GM23338 (cell line): ENCODE measurements at regions not wholly inside any gene's neighbourhood (a gene's known extent, or its start where the extent isn't known, plus 50 kb on each side); places are given as distances from the start of the nearest gene placed in this dataset.

ENCODE experiments used
- ATAC-seq: fragments of 200-7000 bp; cut with Tn5 transposase; 3 replicates; pipeline ENCODE4 v1.9.1; 2020
- DNase-seq: peaks from one replicate; pipeline ENCODE4 v3.0.0-alpha.2; 2015; ENCODE audit warnings: low spot score
- H2AFZ ChIP-seq: fragments of 200-600 bp; sonication (generic); 2 replicates; pipeline ENCODE4 v1.8.0; 2016; ENCODE audit warnings: antibody characterized with exemption, mild to moderate bottlenecking, moderate library complexity
- H3F3A ChIP-seq: fragments of 200-600 bp; sonication (generic); replicated peaks from 2 replicates; pipeline ENCODE4 v1.8.0; 2017; ENCODE audit warnings: antibody characterized with exemption, mixed run types, low read depth
- H3K27ac ChIP-seq: fragments of 200-600 bp; sonication (generic); 2 replicates; pipeline ENCODE4 v1.6.1; 2016; ENCODE audit warnings: low read depth
- H3K27me3 ChIP-seq: fragments of 200-600 bp; sonication (generic); 2 replicates; pipeline ENCODE4 v1.8.0; 2016; ENCODE audit warnings: mild to moderate bottlenecking, mixed run types, moderate library complexity; ENCODE audit not compliant: insufficient read depth
- H3K36me3 ChIP-seq: fragments of 200-600 bp; sonication (generic); 2 replicates; pipeline ENCODE4 v1.8.0; 2016; ENCODE audit warnings: mild to moderate bottlenecking; ENCODE audit not compliant: insufficient read depth
- H3K4me1 ChIP-seq: fragments of 200-600 bp; sonication (generic); 2 replicates; pipeline ENCODE4 v1.8.0; 2016; ENCODE audit warnings: mild to moderate bottlenecking, moderate library complexity; ENCODE audit not compliant: insufficient read depth
- H3K4me2 ChIP-seq: fragments of 200-600 bp; sonication (generic); 2 replicates; pipeline ENCODE4 v1.7.1; 2017; ENCODE audit warnings: mixed run types
- H3K4me3 ChIP-seq: fragments of 200-600 bp; sonication (generic); 2 replicates; pipeline ENCODE4 v1.6.1; 2016; ENCODE audit warnings: mixed run types
- H3K79me2 ChIP-seq: fragments of 200-600 bp; sonication (generic); replicated peaks from 2 replicates; pipeline ENCODE4 v1.8.0; 2017; ENCODE audit warnings: mild to moderate bottlenecking; ENCODE audit not compliant: insufficient read depth
- H3K9me2 ChIP-seq: fragments of 200-600 bp; sonication (generic); 2 replicates; pipeline ENCODE4 v1.8.0; 2017; ENCODE audit not compliant: insufficient read depth
- H4K20me1 ChIP-seq: fragments of 200-600 bp; sonication (generic); replicated peaks from 2 replicates; pipeline ENCODE4 v1.8.0; 2017; ENCODE audit warnings: mild to moderate bottlenecking; ENCODE audit not compliant: insufficient read depth
- H3K27ac Mint-ChIP-seq: 2 replicates; pipeline ENCODE4 v1.8.0; 2020; ENCODE audit warnings: inconsistent platforms, mild to moderate bottlenecking, moderate library complexity, mixed read lengths
- H3K27me3 Mint-ChIP-seq: 3 replicates; pipeline ENCODE4 v1.8.0; 2022; ENCODE audit warnings: low read depth, mild to moderate bottlenecking, moderate library complexity, mixed read lengths, inconsistent platforms; ENCODE audit not compliant: insufficient read depth, poor library complexity
- H3K36me3 Mint-ChIP-seq: 3 replicates; pipeline ENCODE4 v1.8.0; 2021; ENCODE audit warnings: low read depth, mild to moderate bottlenecking, inconsistent platforms, moderate library complexity, mixed read lengths
- H3K4me1 Mint-ChIP-seq: 3 replicates; pipeline ENCODE4 v1.8.0; 2020; ENCODE audit warnings: mild to moderate bottlenecking, inconsistent platforms, mixed read lengths
- H3K4me3 Mint-ChIP-seq: 3 replicates; pipeline ENCODE4 v1.8.0; 2021; ENCODE audit warnings: moderate library complexity, mild to moderate bottlenecking, inconsistent platforms, mixed read lengths
- H3K9me3 Mint-ChIP-seq: 3 replicates; pipeline ENCODE4 v1.8.0; 2020; ENCODE audit warnings: moderate library complexity, mild to moderate bottlenecking, inconsistent platforms, mixed read lengths
- CREB1 ChIP-seq: fragments of 250-450 bp; sonication (Bioruptor Pico); IDR thresholded peaks from 2 replicates; pipeline ENCODE4 v1.5.0; 2020; ENCODE audit warnings: low read depth, mild to moderate bottlenecking, moderate library complexity
- CTCF ChIP-seq, 2 experiments: fragments of 200-600 bp in 1 of 2; sonication (generic) in 1 of 2; conservative IDR thresholded peaks; 2 replicates each; pipeline versions ENCODE4 v1.5.1 to v1.6.1; 2016 to 2017; ENCODE audit warnings: antibody characterized with exemption in 2 of 2, low read depth in 2 of 2, mild to moderate bottlenecking in 2 of 2, moderate library complexity in 1 of 2
- EZH2 ChIP-seq: fragments of 200-600 bp; sonication (generic); IDR thresholded peaks from one replicate; pipeline ENCODE4 v1.8.0; 2017; ENCODE audit warnings: antibody characterized with exemption, mild to moderate bottlenecking, low read depth; ENCODE audit not compliant: unreplicated experiment
- EZH2phosphoT487 ChIP-seq: fragments of 200-600 bp; sonication (generic); IDR thresholded peaks from one replicate; pipeline ENCODE4 v1.8.1; 2018; ENCODE audit warnings: antibody characterized with exemption; ENCODE audit not compliant: unreplicated experiment
- JUNB ChIP-seq: IDR thresholded peaks from one replicate; pipeline ENCODE4 v1.6.1; 2016; ENCODE audit warnings: antibody characterized with exemption; ENCODE audit not compliant: unreplicated experiment
- NANOG ChIP-seq: IDR thresholded peaks from 2 replicates; pipeline ENCODE4 v1.6.1; 2016; ENCODE audit warnings: antibody characterized with exemption, borderline replicate concordance
- POLR2AphosphoS5 ChIP-seq: IDR thresholded peaks from 2 replicates; pipeline ENCODE4 v1.6.1; 2016; ENCODE audit warnings: antibody characterized with exemption, low read depth
- STAT1 ChIP-seq: IDR thresholded peaks from one replicate; pipeline ENCODE4 v1.6.1; 2016; ENCODE audit warnings: antibody characterized with exemption; ENCODE audit not compliant: unreplicated experiment
- ZNF114 ChIP-seq: fragments of 250-450 bp; sonication (Bioruptor Pico); IDR thresholded peaks from 2 replicates; pipeline ENCODE4 v1.5.0; 2020; ENCODE audit warnings: mild to moderate bottlenecking, moderate library complexity
- ZNF331 ChIP-seq: fragments of 250-450 bp; sonication (Bioruptor Pico); IDR thresholded peaks from 2 replicates; pipeline ENCODE4 v1.5.0; 2020; ENCODE audit warnings: low read depth, mild to moderate bottlenecking, moderate library complexity
- TF ChIP-seq, protein P1 (sequence below): fragments of 250-450 bp; sonication (Bioruptor Pico); IDR thresholded peaks from 2 replicates; pipeline ENCODE4 v1.5.0; 2020; ENCODE audit warnings: mild to moderate bottlenecking, moderate library complexity
- TF ChIP-seq, protein P2 (sequence below): IDR thresholded peaks from one replicate; pipeline ENCODE4 v1.6.1; 2018; ENCODE audit warnings: antibody characterized with exemption; ENCODE audit not compliant: unreplicated experiment
- TF ChIP-seq, protein P3 (sequence below): IDR thresholded peaks from 2 replicates; pipeline ENCODE4 v1.6.1; 2016; ENCODE audit warnings: antibody characterized with exemption

DNA sequence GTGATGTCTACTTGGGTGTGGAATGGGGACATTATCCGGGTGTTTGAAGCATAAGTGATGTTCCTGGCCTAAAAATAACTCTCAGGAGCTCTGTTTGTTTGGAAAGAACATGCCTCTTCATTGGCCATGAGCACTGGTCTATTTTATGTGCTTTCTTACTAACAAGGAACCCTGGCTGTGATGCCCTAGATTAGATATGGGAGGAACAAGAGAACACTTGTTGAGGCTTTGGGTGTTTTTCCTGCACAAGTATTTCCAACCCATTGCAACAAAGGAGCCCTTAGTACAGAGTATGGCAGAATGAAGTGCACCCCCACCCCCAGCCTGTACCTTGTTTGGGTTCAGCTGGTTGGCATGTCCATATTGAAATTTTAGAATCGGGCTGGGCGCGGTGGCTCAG, 95.9 kb downstream of the SLC4A3 start:
- H3F3A ChIP-seq = no peaks in the 10 kb centered on the region
- H3K4me2 ChIP-seq = no peak overlapping the region
- H3K4me3 Mint-ChIP-seq = no peak overlapping the region
- H3K4me1 ChIP-seq = peaks cover 10% of the 10 kb centered on the region
- no peaks in the 10 kb centered on the region for H4K20me1 ChIP-seq
- H3K4me1 Mint-ChIP-seq = peaks cover 8% of the 10 kb centered on the region; the same call in 2 of the 3 replicates
- no peak overlapping the region for H3K4me3 ChIP-seq
- H3K27me3 ChIP-seq = no peaks in the 10 kb centered on the region
- H3K79me2 ChIP-seq = no peaks in the 10 kb centered on the region
- H2AFZ ChIP-seq = 0 out of 2 replicates have a peak overlapping the region, but pooled peaks have one; percentile 47
- no peaks in the 10 kb centered on the region for H3K9me3 Mint-ChIP-seq
- H3K36me3 Mint-ChIP-seq = no peaks in the 10 kb centered on the region
- ATAC-seq (no peak), DNase-seq (no peak)
- H3K27me3 Mint-ChIP-seq = peaks cover 2% of the 10 kb centered on the region
- no peak overlapping the region for H3K27ac ChIP-seq
- H3K27ac Mint-ChIP-seq = no peak overlapping the region
- no peaks in the 10 kb centered on the region for H3K36me3 ChIP-seq
- no peak for TF ChIP-seq NANOG
- TF ChIP-seq EZH2 = no peak
- TF ChIP-seq, protein P1, sequence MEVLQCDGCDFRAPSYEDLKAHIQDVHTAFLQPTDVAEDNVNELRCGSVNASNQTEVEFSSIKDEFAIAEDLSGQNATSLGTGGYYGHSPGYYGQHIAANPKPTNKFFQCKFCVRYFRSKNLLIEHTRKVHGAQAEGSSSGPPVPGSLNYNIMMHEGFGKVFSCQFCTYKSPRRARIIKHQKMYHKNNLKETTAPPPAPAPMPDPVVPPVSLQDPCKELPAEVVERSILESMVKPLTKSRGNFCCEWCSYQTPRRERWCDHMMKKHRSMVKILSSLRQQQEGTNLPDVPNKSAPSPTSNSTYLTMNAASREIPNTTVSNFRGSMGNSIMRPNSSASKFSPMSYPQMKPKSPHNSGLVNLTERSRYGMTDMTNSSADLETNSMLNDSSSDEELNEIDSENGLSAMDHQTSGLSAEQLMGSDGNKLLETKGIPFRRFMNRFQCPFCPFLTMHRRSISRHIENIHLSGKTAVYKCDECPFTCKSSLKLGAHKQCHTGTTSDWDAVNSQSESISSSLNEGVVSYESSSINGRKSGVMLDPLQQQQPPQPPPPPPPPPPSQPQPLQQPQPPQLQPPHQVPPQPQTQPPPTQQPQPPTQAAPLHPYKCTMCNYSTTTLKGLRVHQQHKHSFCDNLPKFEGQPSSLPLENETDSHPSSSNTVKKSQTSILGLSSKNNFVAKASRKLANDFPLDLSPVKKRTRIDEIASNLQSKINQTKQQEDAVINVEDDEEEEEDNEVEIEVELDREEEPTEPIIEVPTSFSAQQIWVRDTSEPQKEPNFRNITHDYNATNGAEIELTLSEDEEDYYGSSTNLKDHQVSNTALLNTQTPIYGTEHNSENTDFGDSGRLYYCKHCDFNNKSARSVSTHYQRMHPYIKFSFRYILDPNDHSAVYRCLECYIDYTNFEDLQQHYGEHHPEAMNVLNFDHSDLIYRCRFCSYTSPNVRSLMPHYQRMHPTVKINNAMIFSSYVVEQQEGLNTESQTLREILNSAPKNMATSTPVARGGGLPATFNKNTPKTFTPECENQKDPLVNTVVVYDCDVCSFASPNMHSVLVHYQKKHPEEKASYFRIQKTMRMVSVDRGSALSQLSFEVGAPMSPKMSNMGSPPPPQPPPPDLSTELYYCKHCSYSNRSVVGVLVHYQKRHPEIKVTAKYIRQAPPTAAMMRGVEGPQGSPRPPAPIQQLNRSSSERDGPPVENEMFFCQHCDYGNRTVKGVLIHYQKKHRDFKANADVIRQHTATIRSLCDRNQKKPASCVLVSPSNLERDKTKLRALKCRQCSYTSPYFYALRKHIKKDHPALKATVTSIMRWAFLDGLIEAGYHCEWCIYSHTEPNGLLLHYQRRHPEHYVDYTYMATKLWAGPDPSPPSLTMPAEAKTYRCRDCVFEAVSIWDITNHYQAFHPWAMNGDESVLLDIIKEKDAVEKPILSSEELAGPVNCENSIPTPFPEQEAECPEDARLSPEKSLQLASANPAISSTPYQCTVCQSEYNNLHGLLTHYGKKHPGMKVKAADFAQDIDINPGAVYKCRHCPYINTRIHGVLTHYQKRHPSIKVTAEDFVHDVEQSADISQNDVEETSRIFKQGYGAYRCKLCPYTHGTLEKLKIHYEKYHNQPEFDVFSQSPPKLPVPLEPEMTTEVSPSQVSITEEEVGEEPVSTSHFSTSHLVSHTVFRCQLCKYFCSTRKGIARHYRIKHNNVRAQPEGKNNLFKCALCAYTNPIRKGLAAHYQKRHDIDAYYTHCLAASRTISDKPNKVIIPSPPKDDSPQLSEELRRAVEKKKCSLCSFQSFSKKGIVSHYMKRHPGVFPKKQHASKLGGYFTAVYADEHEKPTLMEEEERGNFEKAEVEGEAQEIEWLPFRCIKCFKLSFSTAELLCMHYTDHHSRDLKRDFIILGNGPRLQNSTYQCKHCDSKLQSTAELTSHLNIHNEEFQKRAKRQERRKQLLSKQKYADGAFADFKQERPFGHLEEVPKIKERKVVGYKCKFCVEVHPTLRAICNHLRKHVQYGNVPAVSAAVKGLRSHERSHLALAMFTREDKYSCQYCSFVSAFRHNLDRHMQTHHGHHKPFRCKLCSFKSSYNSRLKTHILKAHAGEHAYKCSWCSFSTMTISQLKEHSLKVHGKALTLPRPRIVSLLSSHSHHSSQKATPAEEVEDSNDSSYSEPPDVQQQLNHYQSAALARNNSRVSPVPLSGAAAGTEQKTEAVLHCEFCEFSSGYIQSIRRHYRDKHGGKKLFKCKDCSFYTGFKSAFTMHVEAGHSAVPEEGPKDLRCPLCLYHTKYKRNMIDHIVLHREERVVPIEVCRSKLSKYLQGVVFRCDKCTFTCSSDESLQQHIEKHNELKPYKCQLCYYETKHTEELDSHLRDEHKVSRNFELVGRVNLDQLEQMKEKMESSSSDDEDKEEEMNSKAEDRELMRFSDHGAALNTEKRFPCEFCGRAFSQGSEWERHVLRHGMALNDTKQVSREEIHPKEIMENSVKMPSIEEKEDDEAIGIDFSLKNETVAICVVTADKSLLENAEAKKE (CRISPR knock-in tag) = no peak
- TF ChIP-seq EZH2phosphoT487 = no peak
- TF ChIP-seq JUNB = no peak
- no peak for TF ChIP-seq POLR2AphosphoS5
- no peak for TF ChIP-seq ZNF331 (CRISPR knock-in tag)
- no peak for TF ChIP-seq CTCF (conservative IDR thresholded peaks at IDR 0.05; ENCODE audit: low read depth in 2 of 2)
- no peak for TF ChIP-seq ZNF114 (CRISPR knock-in tag)
- TF ChIP-seq CREB1 = no peak
- TF ChIP-seq, protein P2, sequence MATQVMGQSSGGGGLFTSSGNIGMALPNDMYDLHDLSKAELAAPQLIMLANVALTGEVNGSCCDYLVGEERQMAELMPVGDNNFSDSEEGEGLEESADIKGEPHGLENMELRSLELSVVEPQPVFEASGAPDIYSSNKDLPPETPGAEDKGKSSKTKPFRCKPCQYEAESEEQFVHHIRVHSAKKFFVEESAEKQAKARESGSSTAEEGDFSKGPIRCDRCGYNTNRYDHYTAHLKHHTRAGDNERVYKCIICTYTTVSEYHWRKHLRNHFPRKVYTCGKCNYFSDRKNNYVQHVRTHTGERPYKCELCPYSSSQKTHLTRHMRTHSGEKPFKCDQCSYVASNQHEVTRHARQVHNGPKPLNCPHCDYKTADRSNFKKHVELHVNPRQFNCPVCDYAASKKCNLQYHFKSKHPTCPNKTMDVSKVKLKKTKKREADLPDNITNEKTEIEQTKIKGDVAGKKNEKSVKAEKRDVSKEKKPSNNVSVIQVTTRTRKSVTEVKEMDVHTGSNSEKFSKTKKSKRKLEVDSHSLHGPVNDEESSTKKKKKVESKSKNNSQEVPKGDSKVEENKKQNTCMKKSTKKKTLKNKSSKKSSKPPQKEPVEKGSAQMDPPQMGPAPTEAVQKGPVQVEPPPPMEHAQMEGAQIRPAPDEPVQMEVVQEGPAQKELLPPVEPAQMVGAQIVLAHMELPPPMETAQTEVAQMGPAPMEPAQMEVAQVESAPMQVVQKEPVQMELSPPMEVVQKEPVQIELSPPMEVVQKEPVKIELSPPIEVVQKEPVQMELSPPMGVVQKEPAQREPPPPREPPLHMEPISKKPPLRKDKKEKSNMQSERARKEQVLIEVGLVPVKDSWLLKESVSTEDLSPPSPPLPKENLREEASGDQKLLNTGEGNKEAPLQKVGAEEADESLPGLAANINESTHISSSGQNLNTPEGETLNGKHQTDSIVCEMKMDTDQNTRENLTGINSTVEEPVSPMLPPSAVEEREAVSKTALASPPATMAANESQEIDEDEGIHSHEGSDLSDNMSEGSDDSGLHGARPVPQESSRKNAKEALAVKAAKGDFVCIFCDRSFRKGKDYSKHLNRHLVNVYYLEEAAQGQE = no peak
- TF ChIP-seq STAT1 = no peak
- TF ChIP-seq, protein P3, sequence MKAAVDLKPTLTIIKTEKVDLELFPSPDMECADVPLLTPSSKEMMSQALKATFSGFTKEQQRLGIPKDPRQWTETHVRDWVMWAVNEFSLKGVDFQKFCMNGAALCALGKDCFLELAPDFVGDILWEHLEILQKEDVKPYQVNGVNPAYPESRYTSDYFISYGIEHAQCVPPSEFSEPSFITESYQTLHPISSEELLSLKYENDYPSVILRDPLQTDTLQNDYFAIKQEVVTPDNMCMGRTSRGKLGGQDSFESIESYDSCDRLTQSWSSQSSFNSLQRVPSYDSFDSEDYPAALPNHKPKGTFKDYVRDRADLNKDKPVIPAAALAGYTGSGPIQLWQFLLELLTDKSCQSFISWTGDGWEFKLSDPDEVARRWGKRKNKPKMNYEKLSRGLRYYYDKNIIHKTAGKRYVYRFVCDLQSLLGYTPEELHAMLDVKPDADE = no peak
- peaks cover 4% of the 10 kb centered on the region; the same call in 1 of the 2 replicates for H3K9me2 ChIP-seq
